Heart left ventricle (tissue), 13 donors: ENCODE measurements at regions not wholly inside any gene's neighbourhood (a gene's known extent, or its start where the extent isn't known, plus 50 kb on each side); places are given as distances from the start of the nearest gene placed in this dataset.

ENCODE experiments used
- CTCF ChIP-seq, 12 donors: fragments of 200-600 bp; sonication (generic) in 4 of 12; IDR thresholded peaks; one replicate each; pipeline versions ENCODE4 v1.5.0 to v1.8.0; 2018 to 2022; ENCODE audit warnings: antibody characterized with exemption in 12 of 12, mild to moderate bottlenecking in 5 of 12
- POLR2A ChIP-seq, 2 donors: fragments of 450-650 bp; IDR thresholded peaks; one replicate each; pipeline ENCODE4 v1.6.1; 2017; ENCODE audit warnings: antibody characterized with exemption in 2 of 2, mild to moderate bottlenecking in 2 of 2, moderate library complexity in 2 of 2
- donor health status: ischemic (EF 13 %, LVEDD 7.1; RV severe dilation, severe dysfunction).
- donor health status: DM: no; HTN: yes; CAD: no.
- donor health status: DM: no; HTN: no; CAD: no.
- donor health status: ischemic (EF 25% LVEDD 6.9; RV normal size, moderate dysfunction).
- donor health status: ischemic (EF 25% LVEDD 5.7; RV mildly dilated, moderate dysfunction).
- donor health status: ischemic (EF 35%, LVEDD 5.7; RV mildly dilated, moderate dysfunction).
- donor health status: nonischemic (EF 11% LVEDD 7.7; RV severe dilation, severe dysfunction).
- donor health status: DM: yes; HTN: yes; CAD: no.
- donor health status: PGD.
- donor health status: ischemic (EF 29% LVEDD 5.4; RV normal size, mild dysfunction).
- donor health status: nonischemic (EF 23%, LVEDD 6.1; RV moderate dilation, normal function).

GRCh38 chr1:37184789-37185188, 150.5 kb upstream of the GRIK3 start:
- TF ChIP-seq CTCF (IDR thresholded peaks at IDR 0.05) (no peak), POLR2A (IDR thresholded peaks at IDR 0.05) (no peak)
